ENCODE measurements at regions not wholly inside any gene's neighbourhood (a gene's known extent, or its start where the extent isn't known, plus 50 kb on each side); places are given as distances from the start of the nearest gene placed in this dataset.

GRCh38 chr6:5922230-5922629 lies 84.5 kb downstream of the NRN1 start:
- peaks cover 2 to 5% of the 10 kb centered on the region in 2 donors for H3K9me3 Mint-ChIP-seq
- ATAC-seq (replicated peaks in 1 of 2) (no peak), DNase-seq (no peak)
- no peak overlapping the region for H3K4me3 Mint-ChIP-seq
- no peak overlapping the region for H3K27ac Mint-ChIP-seq
- H3K4me1 Mint-ChIP-seq (ENCODE audit: low read depth), result no peaks in the 10 kb centered on the region
- peaks cover 10% of the 10 kb centered on the region for H3K27me3 Mint-ChIP-seq (ENCODE audit: low read depth)
- peaks cover 4 to 6% of the 10 kb centered on the region in 2 donors for H3K36me3 Mint-ChIP-seq (ENCODE audit: insufficient read depth in 2 of 2)

- H3K4me3 Mint-ChIP-seq, result no peak overlapping the region
- no peaks in the 10 kb centered on the region for H3K4me1 Mint-ChIP-seq (ENCODE audit: low read depth)
- H3K9me3 Mint-ChIP-seq, result peaks cover 2 to 4% of the 10 kb centered on the region in 2 donors
- ATAC-seq (replicated peaks in 1 of 2), result no peak
- no peak for DNase-seq
- H3K36me3 Mint-ChIP-seq (ENCODE audit: insufficient read depth in 2 of 2), result peaks cover 1 to 2% of the 10 kb centered on the region in 2 donors
- no peak overlapping the region for H3K27ac Mint-ChIP-seq
- H3K27me3 Mint-ChIP-seq (ENCODE audit: low read depth), result no peaks in the 10 kb centered on the region
Measured at GRCh38 chr6:5909721-5910120, 97.0 kb downstream of the NRN1 start.

GRCh38 chr6:5906842-5907241 lies 99.9 kb downstream of the NRN1 start:
- H3K9me3 Mint-ChIP-seq, result peaks cover 0 to 2% of the 10 kb centered on the region in 2 donors
- ATAC-seq (replicated peaks in 1 of 2), result no peak
- H3K27me3 Mint-ChIP-seq (ENCODE audit: low read depth), result no peaks in the 10 kb centered on the region
- DNase-seq, result no peak
- H3K4me1 Mint-ChIP-seq (ENCODE audit: low read depth), result no peaks in the 10 kb centered on the region
- H3K36me3 Mint-ChIP-seq (ENCODE audit: insufficient read depth in 2 of 2), result no peaks in the 10 kb centered on the region
- no peak overlapping the region for H3K4me3 Mint-ChIP-seq
- H3K27ac Mint-ChIP-seq, result no peak overlapping the region

- H3K27ac Mint-ChIP-seq, result no peak overlapping the region
- no peaks in the 10 kb centered on the region for H3K36me3 Mint-ChIP-seq (ENCODE audit: insufficient read depth in 2 of 2)
- no peaks in the 10 kb centered on the region for H3K27me3 Mint-ChIP-seq (ENCODE audit: low read depth)
- ATAC-seq (replicated peaks in 1 of 2) (no peak), DNase-seq (no peak)
- H3K4me1 Mint-ChIP-seq (ENCODE audit: low read depth), result no peaks in the 10 kb centered on the region
- no peak overlapping the region for H3K4me3 Mint-ChIP-seq
- peaks cover 0 to 2% of the 10 kb centered on the region in 2 donors for H3K9me3 Mint-ChIP-seq
Measured at GRCh38 chr6:5906340-5906670, 100.4 kb downstream of the NRN1 start.

- H3K9me3 Mint-ChIP-seq, result no peaks in the 10 kb centered on the region
- no peak for DNase-seq
- H3K27ac Mint-ChIP-seq, result no peak overlapping the region
- no peak for ATAC-seq (replicated peaks in 1 of 2)
- H3K4me1 Mint-ChIP-seq (ENCODE audit: low read depth), result no peaks in the 10 kb centered on the region
- no peak overlapping the region for H3K4me3 Mint-ChIP-seq
- H3K27me3 Mint-ChIP-seq (ENCODE audit: low read depth), result no peaks in the 10 kb centered on the region
- H3K36me3 Mint-ChIP-seq (ENCODE audit: insufficient read depth in 2 of 2), result no peaks in the 10 kb centered on the region
Measured at GRCh38 chr6:5905431-5906339, 101.0 kb downstream of the NRN1 start.

GRCh38 chr6:5904532-5904931 lies 102.2 kb downstream of the NRN1 start:
- DNase-seq (no peak), ATAC-seq (replicated peaks in 1 of 2) (no peak)
- H3K27ac Mint-ChIP-seq, result no peak overlapping the region
- H3K27me3 Mint-ChIP-seq (ENCODE audit: low read depth), result no peaks in the 10 kb centered on the region
- no peaks in the 10 kb centered on the region for H3K4me1 Mint-ChIP-seq (ENCODE audit: low read depth)
- no peaks in the 10 kb centered on the region for H3K36me3 Mint-ChIP-seq (ENCODE audit: insufficient read depth in 2 of 2)
- no peaks in the 10 kb centered on the region for H3K9me3 Mint-ChIP-seq
- no peak overlapping the region for H3K4me3 Mint-ChIP-seq

- Mint-ChIP-seq H3K9me3 (no peaks in the 10 kb centered on the region), H3K27me3 (ENCODE audit: low read depth) (no peaks in the 10 kb centered on the region), H3K4me3 (no peak overlapping the region), H3K4me1 (ENCODE audit: low read depth) (no peaks in the 10 kb centered on the region), H3K27ac (no peak overlapping the region), H3K36me3 (ENCODE audit: insufficient read depth in 2 of 2) (no peaks in the 10 kb centered on the region)
- ATAC-seq (replicated peaks in 1 of 2), result no peak
- DNase-seq, result no peak
Measured at GRCh38 chr6:5899216-5900045, 107.3 kb downstream of the NRN1 start.

- no peaks in the 10 kb centered on the region for H3K27me3 Mint-ChIP-seq (ENCODE audit: low read depth)
- no peaks in the 10 kb centered on the region for H3K36me3 Mint-ChIP-seq (ENCODE audit: insufficient read depth in 2 of 2)
- ATAC-seq (replicated peaks in 1 of 2) (no peak), DNase-seq (no peak)
- no peak overlapping the region for H3K27ac Mint-ChIP-seq
- no peak overlapping the region for H3K4me3 Mint-ChIP-seq
- no peaks in the 10 kb centered on the region for H3K9me3 Mint-ChIP-seq
- no peaks in the 10 kb centered on the region for H3K4me1 Mint-ChIP-seq (ENCODE audit: low read depth)
Measured at GRCh38 chr6:5898563-5898962, 108.2 kb downstream of the NRN1 start.

GRCh38 chr6:5898102-5898501 lies 108.6 kb downstream of the NRN1 start:
- DNase-seq, result no peak
- Mint-ChIP-seq H3K27ac (no peak overlapping the region), H3K36me3 (ENCODE audit: insufficient read depth in 2 of 2) (no peaks in the 10 kb centered on the region), H3K4me1 (ENCODE audit: low read depth) (no peaks in the 10 kb centered on the region), H3K9me3 (no peaks in the 10 kb centered on the region), H3K27me3 (ENCODE audit: low read depth) (no peaks in the 10 kb centered on the region), H3K4me3 (no peak overlapping the region)
- ATAC-seq (replicated peaks in 1 of 2), result no peak

- ATAC-seq (replicated peaks in 1 of 2) (no peak), DNase-seq (no peak)
- Mint-ChIP-seq H3K4me1 (ENCODE audit: low read depth) (peaks cover 8% of the 10 kb centered on the region), H3K27ac (no peak overlapping the region), H3K9me3 (peaks cover 0 to 3% of the 10 kb centered on the region in 2 donors), H3K27me3 (ENCODE audit: low read depth) (no peaks in the 10 kb centered on the region), H3K4me3 (no peak overlapping the region), H3K36me3 (ENCODE audit: insufficient read depth in 2 of 2) (no peaks in the 10 kb centered on the region)
Measured at GRCh38 chr6:5896476-5897200, 110.1 kb downstream of the NRN1 start.

GRCh38 chr6:5894357-5894756 lies 112.4 kb downstream of the NRN1 start:
- peaks cover 0 to 5% of the 10 kb centered on the region in 2 donors for H3K9me3 Mint-ChIP-seq
- no peak for DNase-seq
- H3K27me3 Mint-ChIP-seq (ENCODE audit: low read depth), result no peaks in the 10 kb centered on the region
- ATAC-seq (replicated peaks in 1 of 2), result no peak
- H3K4me3 Mint-ChIP-seq, result no peak overlapping the region
- H3K27ac Mint-ChIP-seq, result no peak overlapping the region
- no peaks in the 10 kb centered on the region for H3K36me3 Mint-ChIP-seq (ENCODE audit: insufficient read depth in 2 of 2)
- H3K4me1 Mint-ChIP-seq (ENCODE audit: low read depth), result peaks cover 8% of the 10 kb centered on the region

GRCh38 chr6:5893295-5893694 lies 113.4 kb downstream of the NRN1 start:
- DNase-seq, result no peak
- Mint-ChIP-seq H3K9me3 (peaks cover 0 to 5% of the 10 kb centered on the region in 2 donors), H3K27me3 (ENCODE audit: low read depth) (no peaks in the 10 kb centered on the region), H3K36me3 (ENCODE audit: insufficient read depth in 2 of 2) (no peaks in the 10 kb centered on the region), H3K4me3 (no peak overlapping the region), H3K4me1 (ENCODE audit: low read depth) (peaks cover 8% of the 10 kb centered on the region), H3K27ac (no peak overlapping the region)
- ATAC-seq (replicated peaks in 1 of 2), result no peak

- Mint-ChIP-seq H3K4me1 (ENCODE audit: low read depth) (peaks cover 8% of the 10 kb centered on the region), H3K36me3 (ENCODE audit: insufficient read depth in 2 of 2) (no peaks in the 10 kb centered on the region), H3K27me3 (ENCODE audit: low read depth) (no peaks in the 10 kb centered on the region), H3K4me3 (peak overlapping the region in 1 of 2 donors; percentile 92), H3K27ac (no peak overlapping the region), H3K9me3 (peaks cover 0 to 5% of the 10 kb centered on the region in 2 donors)
- no peak for DNase-seq
- ATAC-seq (replicated peaks in 1 of 2), result peak in 1 of 2 donors; percentile 6
Measured at GRCh38 chr6:5892669-5893068, 114.1 kb downstream of the NRN1 start.
